CD14-positive monocyte (primary cell): ENCODE measurements at regions not wholly inside any gene's neighbourhood (a gene's known extent, or its start where the extent isn't known, plus 50 kb on each side); places are given as distances from the start of the nearest gene placed in this dataset.

Source experiments
- DNase-seq, 3 donors: peaks; one replicate each; pipeline ENCODE4 v3.0.0-alpha.2; 2011 to 2022
- H2AFZ ChIP-seq: 2 replicates; pipeline ENCODE4 v1.6.0; 2012; ENCODE audit warnings: mild to moderate bottlenecking, low read depth, low read length, inconsistent platforms; ENCODE audit not compliant: insufficient read depth, poor library complexity, severe bottlenecking
- H3K27ac ChIP-seq, 2 donors: 1 replicate in 1 of 2; 2 replicates in 1 of 2; pipeline ENCODE4 v1.5.1; 2012 to 2013; ENCODE audit warnings: low read length in 2 of 2, control low read depth in 1 of 2, inconsistent platforms in 1 of 2, low read depth in 1 of 2, mild to moderate bottlenecking in 1 of 2
- H3K27me3 ChIP-seq, 2 donors: one replicate each; pipeline versions ENCODE4 v1.6.0 to v1.6.1; 2011 to 2013; ENCODE audit warnings: low read length in 2 of 2; ENCODE audit not compliant: control insufficient read depth in 2 of 2, insufficient read depth in 2 of 2
- H3K36me3 ChIP-seq, 2 donors: replicated peaks in 1 of 2; 1 replicate in 1 of 2; 2 replicates in 1 of 2; pipeline versions ENCODE4 v1.5.1 to v1.6.1; 2012 to 2013; ENCODE audit warnings: low read length in 2 of 2, control low read depth in 1 of 2, inconsistent platforms in 1 of 2, mild to moderate bottlenecking in 1 of 2; ENCODE audit not compliant: insufficient read depth in 2 of 2, control insufficient read depth in 1 of 2
- H3K4me1 ChIP-seq, 2 donors: 1 replicate in 1 of 2; 2 replicates in 1 of 2; pipeline versions ENCODE4 v1.5.1 to v1.6.1; 2012 to 2013; ENCODE audit warnings: low read length in 2 of 2, control low read depth in 1 of 2, inconsistent platforms in 1 of 2, mild to moderate bottlenecking in 1 of 2, moderate library complexity in 1 of 2; ENCODE audit not compliant: insufficient read depth in 2 of 2, control insufficient read depth in 1 of 2
- H3K4me2 ChIP-seq: replicated peaks from 2 replicates; pipeline ENCODE3; 2012; ENCODE audit warnings: low read length, moderate library complexity, mild to moderate bottlenecking; ENCODE audit not compliant: poor library complexity, severe bottlenecking; ENCODE audit errors: extremely low read depth
- H3K4me3 ChIP-seq, 3 experiments: fragments of 200-600 bp in 1 of 3; sonication (generic) in 1 of 3; replicated peaks in 1 of 3; 1 replicate in 2 of 3; 2 replicates in 1 of 3; pipeline ENCODE4 v1.5.1; 2011 to 2013; ENCODE audit warnings: low read length in 3 of 3, mild to moderate bottlenecking in 3 of 3, control low read depth in 2 of 3, low read depth in 2 of 3, inconsistent platforms in 1 of 3, moderate library complexity in 1 of 3
- H3K79me2 ChIP-seq: 2 replicates; pipeline ENCODE4 v1.6.0; 2012; ENCODE audit warnings: mild to moderate bottlenecking, control low read depth, inconsistent platforms, low read length, moderate library complexity; ENCODE audit not compliant: insufficient read depth
- H3K9ac ChIP-seq: 2 replicates; pipeline ENCODE4 v1.6.0; 2017; ENCODE audit warnings: low read length, mild to moderate bottlenecking; ENCODE audit not compliant: insufficient read depth, poor library complexity, severe bottlenecking
- H3K9me3 ChIP-seq, 2 donors: replicated peaks in 1 of 2; 1 replicate in 1 of 2; 2 replicates in 1 of 2; pipeline versions ENCODE4 v1.5.1 to v1.6.1; 2012 to 2013; ENCODE audit warnings: low read length in 2 of 2, control low read depth in 1 of 2; ENCODE audit not compliant: control insufficient read depth in 1 of 2, insufficient read depth in 1 of 2
- H4K20me1 ChIP-seq: 2 replicates; pipeline ENCODE4 v1.6.0; 2012; ENCODE audit warnings: mild to moderate bottlenecking, low read length, control low read depth, moderate library complexity; ENCODE audit not compliant: insufficient read depth
- H3K27ac Mint-ChIP-seq, 7 donors: one replicate each; pipeline ENCODE4 v1.8.0; 2020; ENCODE audit warnings: mild to moderate bottlenecking in 7 of 7, mixed read lengths in 7 of 7, moderate library complexity in 6 of 7, inconsistent platforms in 2 of 7
- H3K27me3 Mint-ChIP-seq, 3 donors: one replicate each; pipeline ENCODE4 v1.8.0; 2021 to 2022; ENCODE audit warnings: low read depth in 3 of 3, mild to moderate bottlenecking in 3 of 3, mixed read lengths in 3 of 3, moderate library complexity in 3 of 3, inconsistent platforms in 1 of 3
- H3K36me3 Mint-ChIP-seq, 2 donors: one replicate each; pipeline ENCODE4 v1.8.0; 2020; ENCODE audit warnings: mixed read lengths in 2 of 2, inconsistent platforms in 1 of 2, mild to moderate bottlenecking in 1 of 2
- H3K4me1 Mint-ChIP-seq: one replicate; pipeline ENCODE4 v1.8.0; 2020; ENCODE audit warnings: mild to moderate bottlenecking, mixed read lengths
- H3K4me3 Mint-ChIP-seq, 2 donors: one replicate each; pipeline ENCODE4 v1.8.0; 2020; ENCODE audit warnings: mild to moderate bottlenecking in 2 of 2, mixed read lengths in 2 of 2, moderate library complexity in 1 of 2
- H3K9me3 Mint-ChIP-seq, 7 donors: one replicate each; pipeline ENCODE4 v1.8.0; 2020 to 2022; ENCODE audit warnings: mixed read lengths in 7 of 7, mild to moderate bottlenecking in 6 of 7, moderate library complexity in 6 of 7, inconsistent platforms in 2 of 7
- WGBS: methylation state at CpG from one replicate; pipeline ENCODE4 v1.1.5; 2013; ENCODE audit warnings: missing lambda C conversion rate; ENCODE audit not compliant: insufficient coverage; 5-methylcytosine and 5-hydroxymethylcytosine counted together
- intact Hi-C, 2 donors: fragments of 100-400 bp; cut with micrococcal nuclease; formaldehyde crosslinking; loops; one replicate each; pipeline versions ENCODE4 v1.15.0 to v1.15.1; 2023
- TF ChIP-seq, protein P1 (sequence below): fragments of 200-600 bp; IDR thresholded peaks from one replicate; pipeline ENCODE4 v1.8.0; 2022; ENCODE audit warnings: antibody characterized with exemption, mild to moderate bottlenecking

DNA sequence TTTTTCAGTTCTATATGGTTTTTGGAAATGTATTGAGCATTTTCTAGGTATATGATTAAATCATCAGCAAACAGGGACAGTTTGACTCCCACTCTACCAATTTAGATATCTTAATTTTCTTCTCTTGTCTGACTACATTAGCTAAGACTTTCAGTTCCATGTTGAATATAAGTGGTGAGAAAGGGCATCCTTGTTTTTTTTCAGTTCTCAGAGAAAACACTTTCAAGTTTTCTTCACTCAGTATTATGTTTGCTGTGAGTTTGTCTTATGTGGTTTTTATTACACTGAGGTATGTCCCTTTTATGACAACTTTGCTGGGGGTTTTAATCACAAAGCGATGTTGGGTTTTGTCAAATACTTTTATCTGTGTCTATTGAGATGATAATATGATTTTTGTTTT lies 352.6 kb downstream of the KDM5D start:
- Mint-ChIP-seq H3K27ac (no peak overlapping the region), H3K4me1 (no peaks in the 10 kb centered on the region), H3K4me3 (no peak overlapping the region), H3K36me3 (no peaks in the 10 kb centered on the region), H3K27me3 (peaks cover 0 to 2% (median 0%) of the 10 kb centered on the region in 3 donors), H3K9me3 (no peaks in the 10 kb centered on the region)
- H3K27me3 ChIP-seq, result no peaks in the 10 kb centered on the region
- H3K36me3 ChIP-seq, result no peaks in the 10 kb centered on the region
- H3K9me3 ChIP-seq, result no peaks in the 10 kb centered on the region
- H4K20me1 ChIP-seq, result no peaks in the 10 kb centered on the region
- H3K4me3 ChIP-seq, result no peak overlapping the region
- no peak overlapping the region for H3K27ac ChIP-seq
- no peak overlapping the region for H3K4me2 ChIP-seq
- H3K79me2 ChIP-seq, result no peaks in the 10 kb centered on the region
- intact Hi-C loops, result no loop called here
- TF ChIP-seq, protein P1, sequence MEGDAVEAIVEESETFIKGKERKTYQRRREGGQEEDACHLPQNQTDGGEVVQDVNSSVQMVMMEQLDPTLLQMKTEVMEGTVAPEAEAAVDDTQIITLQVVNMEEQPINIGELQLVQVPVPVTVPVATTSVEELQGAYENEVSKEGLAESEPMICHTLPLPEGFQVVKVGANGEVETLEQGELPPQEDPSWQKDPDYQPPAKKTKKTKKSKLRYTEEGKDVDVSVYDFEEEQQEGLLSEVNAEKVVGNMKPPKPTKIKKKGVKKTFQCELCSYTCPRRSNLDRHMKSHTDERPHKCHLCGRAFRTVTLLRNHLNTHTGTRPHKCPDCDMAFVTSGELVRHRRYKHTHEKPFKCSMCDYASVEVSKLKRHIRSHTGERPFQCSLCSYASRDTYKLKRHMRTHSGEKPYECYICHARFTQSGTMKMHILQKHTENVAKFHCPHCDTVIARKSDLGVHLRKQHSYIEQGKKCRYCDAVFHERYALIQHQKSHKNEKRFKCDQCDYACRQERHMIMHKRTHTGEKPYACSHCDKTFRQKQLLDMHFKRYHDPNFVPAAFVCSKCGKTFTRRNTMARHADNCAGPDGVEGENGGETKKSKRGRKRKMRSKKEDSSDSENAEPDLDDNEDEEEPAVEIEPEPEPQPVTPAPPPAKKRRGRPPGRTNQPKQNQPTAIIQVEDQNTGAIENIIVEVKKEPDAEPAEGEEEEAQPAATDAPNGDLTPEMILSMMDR, result no peak
- H2AFZ ChIP-seq, result no peak overlapping the region
- no CpG with 5 or more reads among the region's 1 CpG for WGBS
- no peak for DNase-seq
- H3K4me1 ChIP-seq, result no peaks in the 10 kb centered on the region
- H3K9ac ChIP-seq, result no peak overlapping the region

GRCh38 chrY:19365321-19365720 lies 379.2 kb downstream of the KDM5D start:
- H2AFZ ChIP-seq, result no peak overlapping the region
- H3K36me3 Mint-ChIP-seq, result no peaks in the 10 kb centered on the region
- H3K79me2 ChIP-seq, result no peaks in the 10 kb centered on the region
- no peaks in the 10 kb centered on the region for H4K20me1 ChIP-seq
- intact Hi-C loops, result no loop called here
- H3K9me3 Mint-ChIP-seq, result peaks cover 0 to 1% (median 0%) of the 10 kb centered on the region in 7 donors
- WGBS, result no CpG with 5 or more reads among the region's 2 CpGs
- H3K27ac ChIP-seq, result no peak overlapping the region
- H3K27ac Mint-ChIP-seq, result no peak overlapping the region
- H3K9ac ChIP-seq, result no peak overlapping the region
- H3K4me3 ChIP-seq, result no peak overlapping the region
- no peak overlapping the region for H3K4me2 ChIP-seq
- TF ChIP-seq, protein P1, result no peak
- no peaks in the 10 kb centered on the region for H3K27me3 ChIP-seq
- H3K9me3 ChIP-seq, result no peaks in the 10 kb centered on the region
- H3K36me3 ChIP-seq, result no peaks in the 10 kb centered on the region
- no peaks in the 10 kb centered on the region for H3K4me1 ChIP-seq
- DNase-seq, result no peak
- H3K4me3 Mint-ChIP-seq, result no peak overlapping the region
- H3K27me3 Mint-ChIP-seq, result peaks cover 0 to under 1% (median 0%) of the 10 kb centered on the region in 3 donors
- no peaks in the 10 kb centered on the region for H3K4me1 Mint-ChIP-seq
